ENCODE measurements at regions not wholly inside any gene's neighbourhood (a gene's known extent, or its start where the extent isn't known, plus 50 kb on each side); places are given as distances from the start of the nearest gene placed in this dataset.

DNA sequence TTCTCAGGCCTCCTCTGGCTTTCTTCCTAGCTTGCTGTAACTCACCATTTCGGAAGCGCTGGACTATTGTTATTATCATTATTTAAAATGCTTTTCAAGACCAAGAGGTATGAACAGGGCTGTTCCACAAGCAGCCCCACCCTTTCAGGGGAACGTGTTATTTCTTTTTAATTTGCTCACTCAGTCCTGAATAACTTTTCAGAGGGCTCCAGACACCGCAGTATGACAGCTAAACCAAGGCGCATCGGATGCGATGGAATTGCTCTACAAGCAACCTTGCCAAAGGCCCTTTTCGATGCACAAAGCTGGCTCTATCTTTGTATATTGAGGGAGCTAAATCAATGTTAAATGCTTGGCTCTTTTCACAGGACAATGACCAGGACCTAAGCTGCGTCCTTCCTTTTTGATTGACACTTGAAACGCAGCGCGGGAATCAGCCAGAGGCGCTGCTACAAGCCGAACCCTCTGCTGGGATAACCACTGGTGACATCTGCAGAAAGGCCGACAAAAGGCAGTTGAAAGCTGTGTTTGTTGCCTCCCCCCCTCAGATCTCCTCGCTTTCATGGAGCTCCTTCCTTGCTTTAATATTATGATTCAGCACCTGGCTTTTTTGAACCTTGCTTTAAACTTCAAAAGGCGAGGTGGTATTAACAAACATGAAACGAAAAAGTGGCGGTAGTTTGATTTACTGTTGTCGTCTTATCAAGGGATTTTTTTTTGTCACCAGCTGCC lies 204.7 kb upstream of the PROX1 start (continued):
- TF ChIP-seq, protein P1, sequence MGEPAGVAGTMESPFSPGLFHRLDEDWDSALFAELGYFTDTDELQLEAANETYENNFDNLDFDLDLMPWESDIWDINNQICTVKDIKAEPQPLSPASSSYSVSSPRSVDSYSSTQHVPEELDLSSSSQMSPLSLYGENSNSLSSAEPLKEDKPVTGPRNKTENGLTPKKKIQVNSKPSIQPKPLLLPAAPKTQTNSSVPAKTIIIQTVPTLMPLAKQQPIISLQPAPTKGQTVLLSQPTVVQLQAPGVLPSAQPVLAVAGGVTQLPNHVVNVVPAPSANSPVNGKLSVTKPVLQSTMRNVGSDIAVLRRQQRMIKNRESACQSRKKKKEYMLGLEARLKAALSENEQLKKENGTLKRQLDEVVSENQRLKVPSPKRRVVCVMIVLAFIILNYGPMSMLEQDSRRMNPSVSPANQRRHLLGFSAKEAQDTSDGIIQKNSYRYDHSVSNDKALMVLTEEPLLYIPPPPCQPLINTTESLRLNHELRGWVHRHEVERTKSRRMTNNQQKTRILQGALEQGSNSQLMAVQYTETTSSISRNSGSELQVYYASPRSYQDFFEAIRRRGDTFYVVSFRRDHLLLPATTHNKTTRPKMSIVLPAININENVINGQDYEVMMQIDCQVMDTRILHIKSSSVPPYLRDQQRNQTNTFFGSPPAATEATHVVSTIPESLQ (CRISPR knock-in tag; IDR thresholded peaks at IDR 0.05) = no peak
- TF ChIP-seq, protein P2, sequence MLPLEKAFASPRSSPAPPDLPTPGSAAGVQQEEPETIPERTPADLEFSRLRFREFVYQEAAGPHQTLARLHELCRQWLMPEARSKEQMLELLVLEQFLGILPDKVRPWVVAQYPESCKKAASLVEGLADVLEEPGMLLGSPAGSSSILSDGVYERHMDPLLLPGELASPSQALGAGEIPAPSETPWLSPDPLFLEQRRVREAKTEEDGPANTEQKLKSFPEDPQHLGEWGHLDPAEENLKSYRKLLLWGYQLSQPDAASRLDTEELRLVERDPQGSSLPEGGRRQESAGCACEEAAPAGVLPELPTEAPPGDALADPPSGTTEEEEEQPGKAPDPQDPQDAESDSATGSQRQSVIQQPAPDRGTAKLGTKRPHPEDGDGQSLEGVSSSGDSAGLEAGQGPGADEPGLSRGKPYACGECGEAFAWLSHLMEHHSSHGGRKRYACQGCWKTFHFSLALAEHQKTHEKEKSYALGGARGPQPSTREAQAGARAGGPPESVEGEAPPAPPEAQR (CRISPR knock-in tag; IDR thresholded peaks at IDR 0.05) = no peak
- no peak for TF ChIP-seq NFATC4 (CRISPR knock-in tag; IDR thresholded peaks at IDR 0.05)
- TF ChIP-seq NFYB (CRISPR knock-in tag; conservative IDR thresholded peaks at IDR 0.05; ENCODE audit: low read depth) = no peak
- TF ChIP-seq JUN (CRISPR knock-in tag; IDR thresholded peaks at IDR 0.05) = no peak
- no peak for TF ChIP-seq NR1H2 (CRISPR knock-in tag; IDR thresholded peaks at IDR 0.05)
- no peak for TF ChIP-seq PRRX2 (CRISPR knock-in tag; IDR thresholded peaks at IDR 0.05)
- no peak for TF ChIP-seq CREM (CRISPR knock-in tag; IDR thresholded peaks at IDR 0.05)
- TF ChIP-seq TEAD1 (CRISPR knock-in tag; IDR thresholded peaks at IDR 0.05) = no peak
- no peak for TF ChIP-seq JAZF1 (CRISPR knock-in tag; IDR thresholded peaks at IDR 0.05)

DNA sequence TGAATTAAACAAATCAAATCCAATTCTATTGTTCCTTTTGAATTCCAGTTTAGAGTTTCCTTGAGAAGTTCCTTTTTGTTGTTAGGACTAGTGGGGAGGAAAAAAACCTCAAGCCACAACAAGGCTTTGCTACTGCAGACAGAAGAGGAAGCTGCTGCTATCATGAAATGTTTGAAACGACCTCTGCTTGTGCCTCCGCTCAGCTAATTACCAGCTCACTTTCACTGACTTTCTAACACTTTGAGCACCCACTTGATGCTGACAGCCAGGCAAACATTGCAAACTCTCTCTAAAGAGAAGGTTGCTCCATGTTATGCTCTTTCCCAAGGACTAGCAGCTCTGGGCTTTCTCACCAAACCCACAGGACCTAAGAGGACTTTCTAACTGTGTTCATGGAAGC lies 203.9 kb upstream of the PROX1 start:
- Mint-ChIP-seq H3K4me1 (peaks cover 4% of the 10 kb centered on the region; the same call in 1 of the 2 replicates), H3K27me3 (ENCODE audit: low read depth) (no peaks in the 10 kb centered on the region), H3K36me3 (no peaks in the 10 kb centered on the region), H3K27ac (no peak overlapping the region), H3K4me3 (no peak overlapping the region), H3K9me3 (peaks cover 4% of the 10 kb centered on the region)
- DNase-seq (ENCODE audit: low spot score) (no peak), ATAC-seq (no peak)
- ChIA-PET CTCF (interaction anchor here (0.6 to 1.9 kb wide), 3 partner anchors 339 to 861 kb away, joined by 3 to 8 read pairs (median 4); no protein-coding TSS in a partner anchor), POLR2A (interaction anchor here (0.6 kb wide), 2 partner anchors 9 to 29 kb away, joined by 3 read pairs; no protein-coding TSS in a partner anchor)
- TF ChIP-seq SMAD4 (CRISPR knock-in tag; IDR thresholded peaks at IDR 0.05) (no peak), TCF7 (CRISPR knock-in tag; IDR thresholded peaks at IDR 0.05; ENCODE audit: low read depth) (no peak), ZNF263 (CRISPR knock-in tag; IDR thresholded peaks at IDR 0.05; ENCODE audit: low read depth) (no peak), ZNF232 (CRISPR knock-in tag; IDR thresholded peaks at IDR 0.05) (no peak), ZNF138 (CRISPR knock-in tag; conservative IDR thresholded peaks at IDR 0.05) (no peak), NFATC4 (CRISPR knock-in tag; IDR thresholded peaks at IDR 0.05) (no peak), TEAD1 (CRISPR knock-in tag; IDR thresholded peaks at IDR 0.05) (no peak), FOXK1 (CRISPR knock-in tag; IDR thresholded peaks at IDR 0.05) (no peak), JAZF1 (CRISPR knock-in tag; IDR thresholded peaks at IDR 0.05) (no peak), NR3C1 (CRISPR knock-in tag; conservative IDR thresholded peaks at IDR 0.05; ENCODE audit: low read depth) (no peak), ZBTB21 (CRISPR knock-in tag; IDR thresholded peaks at IDR 0.05; ENCODE audit: borderline replicate concordance) (no peak), NR1H2 (CRISPR knock-in tag; IDR thresholded peaks at IDR 0.05) (no peak)
- TF ChIP-seq, protein P3, sequence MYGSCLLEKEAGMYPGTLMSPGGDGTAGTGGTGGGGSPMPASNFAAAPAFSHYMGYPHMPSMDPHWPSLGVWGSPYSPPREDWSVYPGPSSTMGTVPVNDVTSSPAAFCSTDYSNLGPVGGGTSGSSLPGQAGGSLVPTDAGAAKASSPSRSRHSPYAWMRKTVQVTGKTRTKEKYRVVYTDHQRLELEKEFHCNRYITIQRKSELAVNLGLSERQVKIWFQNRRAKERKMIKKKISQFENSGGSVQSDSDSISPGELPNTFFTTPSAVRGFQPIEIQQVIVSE (CRISPR knock-in tag; IDR thresholded peaks at IDR 0.05; ENCODE audit: borderline replicate concordance) = no peak
- TF ChIP-seq, protein P4, sequence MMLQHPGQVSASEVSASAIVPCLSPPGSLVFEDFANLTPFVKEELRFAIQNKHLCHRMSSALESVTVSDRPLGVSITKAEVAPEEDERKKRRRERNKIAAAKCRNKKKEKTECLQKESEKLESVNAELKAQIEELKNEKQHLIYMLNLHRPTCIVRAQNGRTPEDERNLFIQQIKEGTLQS (CRISPR knock-in tag; conservative IDR thresholded peaks at IDR 0.05) = no peak
- TF ChIP-seq, protein P5, sequence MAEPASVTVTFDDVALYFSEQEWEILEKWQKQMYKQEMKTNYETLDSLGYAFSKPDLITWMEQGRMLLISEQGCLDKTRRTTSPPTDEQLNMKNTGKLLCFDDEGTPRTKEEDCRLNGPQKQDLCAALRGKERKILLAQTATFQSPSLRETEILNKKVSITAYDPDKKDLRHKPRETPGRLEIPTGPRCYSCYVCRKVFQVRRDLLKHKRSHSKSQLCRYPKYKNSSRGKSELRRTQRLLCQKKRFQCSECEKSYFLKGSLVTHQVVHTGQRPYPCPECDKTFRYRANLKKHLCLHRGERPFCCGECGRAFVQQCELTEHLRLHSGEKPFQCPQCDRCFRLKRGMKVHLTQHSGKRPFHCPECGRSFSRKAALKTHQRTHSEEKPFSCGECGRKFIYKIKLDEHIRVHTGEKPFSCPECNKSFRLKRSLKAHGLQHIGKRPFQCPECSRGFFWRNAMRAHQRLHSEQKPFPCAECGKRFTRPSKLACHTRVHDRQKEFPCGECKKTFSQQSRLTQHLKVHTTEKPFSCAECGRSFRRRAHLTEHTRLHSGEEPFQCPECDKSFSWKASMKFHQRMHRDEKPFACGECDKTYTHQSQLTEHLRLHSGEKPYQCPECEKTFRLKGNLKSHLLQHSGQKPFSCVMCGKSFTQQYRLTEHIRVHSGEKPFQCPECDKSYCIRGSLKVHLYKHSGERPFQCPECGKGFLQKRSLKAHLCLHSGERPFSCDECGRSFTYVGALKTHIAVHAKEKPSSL (CRISPR knock-in tag; conservative IDR thresholded peaks at IDR 0.05) = no peak
- TF ChIP-seq, protein P6, sequence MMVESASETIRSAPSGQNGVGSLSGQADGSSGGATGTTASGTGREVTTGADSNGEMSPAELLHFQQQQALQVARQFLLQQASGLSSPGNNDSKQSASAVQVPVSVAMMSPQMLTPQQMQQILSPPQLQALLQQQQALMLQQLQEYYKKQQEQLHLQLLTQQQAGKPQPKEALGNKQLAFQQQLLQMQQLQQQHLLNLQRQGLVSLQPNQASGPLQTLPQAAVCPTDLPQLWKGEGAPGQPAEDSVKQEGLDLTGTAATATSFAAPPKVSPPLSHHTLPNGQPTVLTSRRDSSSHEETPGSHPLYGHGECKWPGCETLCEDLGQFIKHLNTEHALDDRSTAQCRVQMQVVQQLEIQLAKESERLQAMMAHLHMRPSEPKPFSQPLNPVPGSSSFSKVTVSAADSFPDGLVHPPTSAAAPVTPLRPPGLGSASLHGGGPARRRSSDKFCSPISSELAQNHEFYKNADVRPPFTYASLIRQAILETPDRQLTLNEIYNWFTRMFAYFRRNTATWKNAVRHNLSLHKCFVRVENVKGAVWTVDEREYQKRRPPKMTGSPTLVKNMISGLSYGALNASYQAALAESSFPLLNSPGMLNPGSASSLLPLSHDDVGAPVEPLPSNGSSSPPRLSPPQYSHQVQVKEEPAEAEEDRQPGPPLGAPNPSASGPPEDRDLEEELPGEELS (CRISPR knock-in tag; IDR thresholded peaks at IDR 0.05) = no peak
- TF ChIP-seq, protein P7, sequence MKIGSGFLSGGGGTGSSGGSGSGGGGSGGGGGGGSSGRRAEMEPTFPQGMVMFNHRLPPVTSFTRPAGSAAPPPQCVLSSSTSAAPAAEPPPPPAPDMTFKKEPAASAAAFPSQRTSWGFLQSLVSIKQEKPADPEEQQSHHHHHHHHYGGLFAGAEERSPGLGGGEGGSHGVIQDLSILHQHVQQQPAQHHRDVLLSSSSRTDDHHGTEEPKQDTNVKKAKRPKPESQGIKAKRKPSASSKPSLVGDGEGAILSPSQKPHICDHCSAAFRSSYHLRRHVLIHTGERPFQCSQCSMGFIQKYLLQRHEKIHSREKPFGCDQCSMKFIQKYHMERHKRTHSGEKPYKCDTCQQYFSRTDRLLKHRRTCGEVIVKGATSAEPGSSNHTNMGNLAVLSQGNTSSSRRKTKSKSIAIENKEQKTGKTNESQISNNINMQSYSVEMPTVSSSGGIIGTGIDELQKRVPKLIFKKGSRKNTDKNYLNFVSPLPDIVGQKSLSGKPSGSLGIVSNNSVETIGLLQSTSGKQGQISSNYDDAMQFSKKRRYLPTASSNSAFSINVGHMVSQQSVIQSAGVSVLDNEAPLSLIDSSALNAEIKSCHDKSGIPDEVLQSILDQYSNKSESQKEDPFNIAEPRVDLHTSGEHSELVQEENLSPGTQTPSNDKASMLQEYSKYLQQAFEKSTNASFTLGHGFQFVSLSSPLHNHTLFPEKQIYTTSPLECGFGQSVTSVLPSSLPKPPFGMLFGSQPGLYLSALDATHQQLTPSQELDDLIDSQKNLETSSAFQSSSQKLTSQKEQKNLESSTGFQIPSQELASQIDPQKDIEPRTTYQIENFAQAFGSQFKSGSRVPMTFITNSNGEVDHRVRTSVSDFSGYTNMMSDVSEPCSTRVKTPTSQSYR (CRISPR knock-in tag; IDR thresholded peaks at IDR 0.05) = no peak
- TF ChIP-seq, protein P8, sequence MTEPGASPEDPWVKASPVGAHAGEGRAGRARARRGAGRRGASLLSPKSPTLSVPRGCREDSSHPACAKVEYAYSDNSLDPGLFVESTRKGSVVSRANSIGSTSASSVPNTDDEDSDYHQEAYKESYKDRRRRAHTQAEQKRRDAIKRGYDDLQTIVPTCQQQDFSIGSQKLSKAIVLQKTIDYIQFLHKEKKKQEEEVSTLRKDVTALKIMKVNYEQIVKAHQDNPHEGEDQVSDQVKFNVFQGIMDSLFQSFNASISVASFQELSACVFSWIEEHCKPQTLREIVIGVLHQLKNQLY (CRISPR knock-in tag; IDR thresholded peaks at IDR 0.05) = no peak
